PFSK-1 (cell line): ENCODE measurements at regions not wholly inside any gene's neighbourhood (a gene's known extent, or its start where the extent isn't known, plus 50 kb on each side); places are given as distances from the start of the nearest gene placed in this dataset.

Experiments
- SIN3A ChIP-seq: IDR thresholded peaks from 2 replicates; pipeline ENCODE4 v1.6.1; 2012; ENCODE audit warnings: mild to moderate bottlenecking, low read length, moderate library complexity, borderline replicate concordance; ENCODE audit not compliant: insufficient read depth
- TAF1 ChIP-seq: IDR thresholded peaks from 2 replicates; pipeline ENCODE4 v1.6.1; 2012; ENCODE audit warnings: low read length, control low read depth, borderline replicate concordance; ENCODE audit not compliant: insufficient read depth

DNA sequence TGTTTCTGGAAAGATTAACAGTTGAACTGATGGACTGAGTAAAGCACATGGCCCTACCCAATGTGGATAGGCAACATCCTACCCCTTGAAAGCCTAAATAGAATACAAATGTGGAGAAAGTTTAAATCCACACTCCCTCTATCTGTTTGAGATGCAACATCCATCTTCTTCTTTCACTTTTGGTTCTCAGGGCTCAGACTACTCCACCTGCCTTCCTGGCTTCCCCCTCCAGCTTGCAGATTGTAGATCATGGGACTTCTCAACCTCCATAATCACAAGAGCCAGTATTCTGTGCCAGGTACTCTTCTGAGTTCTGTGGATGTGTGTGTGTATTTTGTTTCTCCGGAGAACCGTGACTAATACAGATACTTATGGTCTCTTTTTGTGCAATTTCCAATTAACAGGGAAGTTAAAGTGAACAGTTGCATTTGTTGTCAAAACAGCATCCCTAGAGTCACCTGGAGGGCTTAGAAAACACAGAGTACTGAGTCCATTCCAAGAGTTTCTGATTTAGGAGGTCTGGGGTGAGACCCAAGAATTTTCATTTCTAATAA, 590.3 kb upstream of the MIR17HG start:
- TF ChIP-seq SIN3A (no peak), TAF1 (no peak)
